Stomach (tissue), 4 donors: ENCODE measurements at regions not wholly inside any gene's neighbourhood (a gene's known extent, or its start where the extent isn't known, plus 50 kb on each side); places are given as distances from the start of the nearest gene placed in this dataset.

Experiments
- CTCF ChIP-seq, 7 experiments: fragments of 450-650 bp in 4 of 7; fragments of 200-600 bp in 3 of 7; sonication (generic) in 3 of 7; IDR thresholded peaks; one replicate each; pipeline ENCODE4 v1.5.1; 2016 to 2019; ENCODE audit warnings: antibody characterized with exemption in 7 of 7, control low read depth in 2 of 7, mild to moderate bottlenecking in 1 of 7
- EP300 ChIP-seq: sonication (generic); formaldehyde crosslinking; IDR thresholded peaks from one replicate; pipeline ENCODE4 v1.6.1; 2017; ENCODE audit warnings: antibody characterized with exemption
- POLR2A ChIP-seq, 4 donors: fragments of 450-650 bp; IDR thresholded peaks; one replicate each; pipeline ENCODE4 v1.6.1; 2016; ENCODE audit warnings: antibody characterized with exemption in 4 of 4, control low read depth in 2 of 4, mild to moderate bottlenecking in 1 of 4, moderate library complexity in 1 of 4

DNA sequence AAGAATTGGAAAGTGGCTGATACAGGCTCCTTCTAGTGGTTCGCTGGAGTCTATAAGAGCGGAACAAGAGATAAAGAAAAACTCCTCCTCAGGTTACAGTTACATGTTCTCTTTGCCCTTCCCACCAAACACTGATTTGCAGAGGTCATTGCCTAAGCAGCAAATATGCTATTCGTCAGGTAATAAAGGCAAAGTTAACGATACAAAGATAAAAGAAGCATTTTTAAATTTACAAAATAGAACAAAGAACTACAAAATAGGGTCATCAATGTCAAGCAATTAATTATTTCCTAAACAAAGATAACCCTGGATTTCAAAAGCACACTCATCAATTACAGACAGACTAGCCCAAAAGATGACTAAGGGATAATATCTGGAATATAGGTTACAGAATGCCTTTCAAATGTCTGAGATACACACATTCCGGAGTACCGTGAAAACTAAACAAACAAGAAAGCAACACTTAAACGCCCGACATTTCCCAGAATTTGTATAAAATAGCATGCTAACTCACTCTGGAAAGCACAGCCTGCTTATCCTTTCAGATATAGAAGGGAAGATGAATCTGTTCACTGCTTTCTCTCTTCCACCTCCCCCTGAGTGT lies 186.4 kb downstream of the MREG start:
- TF ChIP-seq CTCF (IDR thresholded peaks at IDR 0.05), result no peak
- no peak for TF ChIP-seq POLR2A (IDR thresholded peaks at IDR 0.05)
- TF ChIP-seq EP300, result no peak
